Tibial artery (tissue), 4 donors: ENCODE measurements at regions not wholly inside any gene's neighbourhood (a gene's known extent, or its start where the extent isn't known, plus 50 kb on each side); places are given as distances from the start of the nearest gene placed in this dataset.

Experiments
- DNase-seq, 2 donors: peaks; one replicate each; pipeline ENCODE4 v3.0.0-alpha.2; 2019
- H3K27ac ChIP-seq, 2 donors: fragments of 200-600 bp; sonication (generic) in 1 of 2; 1 replicate in 1 of 2; 2 replicates in 1 of 2; pipeline ENCODE4 v1.5.1; 2018 to 2019; ENCODE audit warnings: mild to moderate bottlenecking in 1 of 2
- H3K27me3 ChIP-seq, 2 donors: fragments of 200-600 bp; sonication (generic) in 1 of 2; one replicate each; pipeline versions ENCODE4 v1.5.1 to v1.6.0; 2016 to 2019
- H3K36me3 ChIP-seq, 3 donors: fragments of 200-600 bp; sonication (generic) in 2 of 3; one replicate each; pipeline ENCODE4 v1.5.1; 2016 to 2019; ENCODE audit warnings: mild to moderate bottlenecking in 2 of 3
- H3K4me1 ChIP-seq, 4 donors: fragments of 200-600 bp; sonication (generic) in 2 of 4; 1 replicate in 3 of 4; 2 replicates in 1 of 4; pipeline ENCODE4 v1.5.1; 2016 to 2019
- H3K4me3 ChIP-seq, 2 donors: fragments of 200-600 bp; sonication (generic) in 1 of 2; 1 replicate in 1 of 2; 2 replicates in 1 of 2; pipeline ENCODE4 v1.5.1; 2018 to 2019; ENCODE audit warnings: mild to moderate bottlenecking in 2 of 2
- H3K9me3 ChIP-seq, 3 donors: fragments of 200-600 bp; sonication (generic) in 1 of 3; one replicate each; pipeline ENCODE4 v1.5.1; 2016 to 2019
- CTCF ChIP-seq, 2 experiments: fragments of 200-600 bp in 1 of 2; fragments of 450-650 bp in 1 of 2; IDR thresholded peaks; one replicate each; pipeline ENCODE4 v1.5.1; 2017 to 2019; ENCODE audit warnings: antibody characterized with exemption in 2 of 2, mild to moderate bottlenecking in 1 of 2, moderate library complexity in 1 of 2
- intact Hi-C: fragments of 100-400 bp; cut with DNase I; formaldehyde crosslinking; loops from one replicate; pipeline ENCODE4 v1.15.0; 2023; ENCODE audit warnings: low total_unique reads

DNA sequence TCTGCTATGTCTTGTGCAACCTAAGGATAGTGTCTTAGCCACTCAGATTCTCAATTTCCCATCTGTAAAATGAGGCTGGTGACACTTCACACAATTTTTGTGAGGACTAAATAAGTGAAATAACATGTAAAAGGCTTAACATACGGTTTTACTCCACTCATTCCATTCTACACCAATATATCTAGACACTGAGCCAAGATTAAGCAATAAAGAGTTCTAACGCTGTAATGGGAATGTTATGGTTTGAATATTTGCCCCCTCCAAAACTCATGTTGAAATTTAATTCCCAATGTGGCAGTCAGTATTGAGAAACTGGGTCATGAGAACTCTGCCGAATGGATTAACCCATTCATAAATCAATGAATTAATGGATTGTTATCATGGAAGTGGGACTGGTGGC lies 301.0 kb downstream of the HACE1 start:
- Histone ChIP-seq H3K9me3 (no peaks in the 10 kb centered on the region), H3K4me1 (peaks cover 0 to 25% (median 0%) of the 10 kb centered on the region in 4 donors), H3K4me3 (no peak overlapping the region), H3K36me3 (no peaks in the 10 kb centered on the region), H3K27me3 (no peaks in the 10 kb centered on the region), H3K27ac (no peak overlapping the region)
- intact Hi-C loops: no loop called here
- no peak for TF ChIP-seq CTCF (IDR thresholded peaks at IDR 0.05)
- no peak for DNase-seq

DNA sequence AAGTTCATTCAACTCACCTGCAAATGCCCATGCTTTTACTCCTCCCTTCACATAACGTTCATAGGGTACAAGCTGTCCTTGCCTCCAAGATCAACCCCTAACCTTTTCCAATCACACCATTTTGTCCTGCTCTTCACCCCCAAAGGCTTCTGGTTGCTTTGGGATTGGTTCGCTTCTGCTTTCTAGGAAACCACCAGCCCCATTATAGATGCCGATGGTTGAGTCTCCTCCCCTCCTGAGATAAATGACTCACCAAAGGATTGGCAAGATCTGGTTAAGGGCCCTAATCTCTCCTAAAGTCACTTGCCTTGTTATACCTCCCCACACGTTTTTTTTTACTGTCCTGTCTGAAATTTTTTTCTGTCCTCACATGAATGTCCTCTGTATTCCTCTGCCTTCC lies 311.4 kb downstream of the HACE1 start:
- H3K27me3 ChIP-seq: no peaks in the 10 kb centered on the region
- intact Hi-C loops: no loop called here
- no peaks in the 10 kb centered on the region for H3K4me1 ChIP-seq
- H3K27ac ChIP-seq: no peak overlapping the region
- H3K4me3 ChIP-seq: no peak overlapping the region
- H3K36me3 ChIP-seq: no peaks in the 10 kb centered on the region
- no peaks in the 10 kb centered on the region for H3K9me3 ChIP-seq
- DNase-seq: no peak
- no peak for TF ChIP-seq CTCF (IDR thresholded peaks at IDR 0.05)

GRCh38 chr6:104541411-104541810 lies 318.3 kb downstream of the HACE1 start:
- DNase-seq: no peak
- Histone ChIP-seq H3K4me3 (no peak overlapping the region), H3K27ac (no peak overlapping the region), H3K27me3 (no peaks in the 10 kb centered on the region), H3K4me1 (peaks cover 0 to 39% (median 9%) of the 10 kb centered on the region in 4 donors), H3K9me3 (no peaks in the 10 kb centered on the region), H3K36me3 (no peaks in the 10 kb centered on the region)
- TF ChIP-seq CTCF (IDR thresholded peaks at IDR 0.05): no peak
- intact Hi-C loops: no loop called here

DNA sequence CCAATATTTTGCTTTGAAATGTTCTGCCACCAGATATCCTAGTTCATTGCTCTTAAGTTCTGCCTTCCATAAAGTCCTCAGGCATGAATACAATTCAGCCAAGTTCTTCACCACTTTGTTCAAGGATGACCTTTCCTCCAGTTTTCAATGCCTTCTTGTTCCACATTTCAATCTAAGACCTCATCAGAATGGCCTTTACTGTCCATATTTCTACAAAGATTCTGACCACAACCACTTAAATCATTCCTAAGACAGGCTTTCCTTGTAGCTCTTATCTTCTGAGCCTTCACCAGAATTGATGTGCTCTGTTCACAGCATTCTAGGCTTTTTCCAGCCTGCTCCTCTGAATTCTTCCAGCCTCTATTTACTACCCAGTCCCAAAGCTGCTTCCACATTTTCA lies 319.0 kb downstream of the HACE1 start:
- H3K4me1 ChIP-seq: peaks cover 0 to 46% (median 9%) of the 10 kb centered on the region in 4 donors
- DNase-seq: no peak
- no peaks in the 10 kb centered on the region for H3K9me3 ChIP-seq
- intact Hi-C loops: no loop called here
- H3K27ac ChIP-seq: peak overlapping the region in 1 of 2 donors; percentile 43
- no peaks in the 10 kb centered on the region for H3K36me3 ChIP-seq
- no peak overlapping the region for H3K4me3 ChIP-seq
- H3K27me3 ChIP-seq: no peaks in the 10 kb centered on the region
- TF ChIP-seq CTCF (IDR thresholded peaks at IDR 0.05): no peak

GRCh38 chr6:104539173-104539572 lies 320.5 kb downstream of the HACE1 start:
- DNase-seq: no peak
- H3K4me3 ChIP-seq: no peak overlapping the region
- TF ChIP-seq CTCF (IDR thresholded peaks at IDR 0.05): no peak
- H3K4me1 ChIP-seq: peaks cover 0 to 61% (median 13%) of the 10 kb centered on the region in 4 donors
- no peaks in the 10 kb centered on the region for H3K36me3 ChIP-seq
- no peaks in the 10 kb centered on the region for H3K9me3 ChIP-seq
- intact Hi-C loops: no loop called here
- no peak overlapping the region for H3K27ac ChIP-seq
- H3K27me3 ChIP-seq: no peaks in the 10 kb centered on the region

DNA sequence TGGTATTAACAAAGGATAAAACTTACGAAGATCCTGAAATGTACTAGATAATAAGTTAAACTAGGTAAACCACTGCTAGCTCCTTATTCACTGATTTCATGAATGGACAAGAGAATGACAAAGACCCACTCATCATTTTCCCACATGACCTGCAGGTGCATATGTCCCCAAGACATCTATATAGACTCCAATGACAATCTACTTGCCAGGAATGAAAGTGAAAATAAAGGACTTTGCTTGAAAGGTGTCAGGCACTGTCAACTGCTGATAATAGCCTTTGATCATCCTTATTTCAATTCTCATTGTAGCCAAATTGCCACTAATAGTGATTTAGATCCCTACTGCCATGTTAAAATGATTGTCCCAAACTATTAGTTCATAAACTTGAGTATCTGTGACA lies 321.8 kb downstream of the HACE1 start:
- Histone ChIP-seq H3K4me3 (no peak overlapping the region), H3K27me3 (no peaks in the 10 kb centered on the region), H3K36me3 (no peaks in the 10 kb centered on the region), H3K4me1 (peaks cover 0 to 74% (median 16%) of the 10 kb centered on the region in 4 donors), H3K27ac (peak overlapping the region in 1 of 2 donors; percentile 27), H3K9me3 (no peaks in the 10 kb centered on the region)
- no peak for TF ChIP-seq CTCF (IDR thresholded peaks at IDR 0.05)
- DNase-seq: no peak
- intact Hi-C loops: no loop called here
